ENCODE measurements at regions not wholly inside any gene's neighbourhood (a gene's known extent, or its start where the extent isn't known, plus 50 kb on each side); places are given as distances from the start of the nearest gene placed in this dataset.
"Not testable (repeated sequence)": the region's sequence is repeated elsewhere in the genome, so short reads cannot be mapped to it uniquely, and the experiment has no call there.

DNA sequence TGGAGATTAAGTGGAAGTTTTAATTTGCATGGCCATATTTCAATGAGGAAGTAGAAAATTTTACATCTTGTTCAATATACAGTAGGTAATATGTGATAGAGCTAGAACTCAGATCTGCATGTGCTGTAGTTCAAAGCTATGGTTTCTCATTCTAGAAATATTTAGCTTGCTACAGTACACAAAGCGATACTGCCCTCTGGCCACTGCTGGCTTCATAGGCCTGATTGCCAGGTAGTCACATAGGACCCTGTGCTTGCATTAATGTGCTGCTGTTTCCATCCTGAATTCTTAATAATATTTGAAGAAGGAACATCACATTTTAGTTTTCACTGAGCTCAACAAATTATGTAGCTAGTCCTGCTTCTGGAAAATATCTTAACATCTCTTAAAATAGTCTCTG, 87.0 kb downstream of the PLSCR2 start:
- H3K9me3 ChIP-seq (ENCODE audit: control insufficient read depth in 3 of 3, low read length in 3 of 3) = no peaks in the 10 kb centered on the region
- H3K9ac ChIP-seq (ENCODE audit: low read depth in 1 of 3, low read length in 3 of 3) = no peak overlapping the region
- no peak overlapping the region for H3K4me3 ChIP-seq (ENCODE audit: low read length in 3 of 3)
- H3K4me1 ChIP-seq (ENCODE audit: control insufficient read depth in 3 of 3, insufficient read depth in 3 of 3, low read length in 3 of 3) = no peaks in the 10 kb centered on the region
- H3K36me3 ChIP-seq (ENCODE audit: control insufficient read depth in 3 of 3, insufficient read depth in 3 of 3, low read length in 3 of 3) = no peaks in the 10 kb centered on the region
- H3K27me3 ChIP-seq (ENCODE audit: control insufficient read depth in 3 of 3, insufficient read depth in 3 of 3, low read length in 3 of 3) = no peaks in the 10 kb centered on the region
- H3K27ac ChIP-seq (ENCODE audit: low read depth, low read length) = no peak overlapping the region

DNA sequence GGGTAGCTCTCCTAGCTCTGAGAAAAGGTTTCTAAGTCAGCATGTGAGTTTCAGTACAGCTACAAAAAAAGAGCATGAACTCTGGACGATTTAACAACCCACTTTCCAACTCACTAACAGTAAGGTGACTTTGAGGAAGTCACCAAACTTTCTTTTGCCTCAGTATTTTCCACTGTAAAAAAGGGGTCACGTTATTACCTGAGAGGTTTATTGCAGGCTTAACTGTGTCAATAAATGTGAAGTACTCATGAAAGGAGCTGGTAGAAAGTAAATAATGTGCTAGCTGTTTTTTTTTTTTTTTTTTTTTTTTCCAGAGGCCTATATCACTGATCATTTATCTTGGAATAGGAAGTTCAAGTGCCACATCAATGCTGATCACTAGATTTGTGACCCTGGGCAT, 89.3 kb downstream of the PLSCR2 start:
- Histone ChIP-seq H3K27ac (ENCODE audit: low read depth, low read length) (no peak overlapping the region), H3K9me3 (ENCODE audit: control insufficient read depth in 3 of 3, low read length in 3 of 3) (no peaks in the 10 kb centered on the region), H3K27me3 (ENCODE audit: control insufficient read depth in 3 of 3, insufficient read depth in 3 of 3, low read length in 3 of 3) (no peaks in the 10 kb centered on the region), H3K4me3 (ENCODE audit: low read length in 3 of 3) (no peak overlapping the region), H3K36me3 (ENCODE audit: control insufficient read depth in 3 of 3, insufficient read depth in 3 of 3, low read length in 3 of 3) (no peaks in the 10 kb centered on the region), H3K9ac (ENCODE audit: low read depth in 1 of 3, low read length in 3 of 3) (no peak overlapping the region), H3K4me1 (ENCODE audit: control insufficient read depth in 3 of 3, insufficient read depth in 3 of 3, low read length in 3 of 3) (peaks cover 0 to 1% (median 0%) of the 10 kb centered on the region in 3 donors)

DNA sequence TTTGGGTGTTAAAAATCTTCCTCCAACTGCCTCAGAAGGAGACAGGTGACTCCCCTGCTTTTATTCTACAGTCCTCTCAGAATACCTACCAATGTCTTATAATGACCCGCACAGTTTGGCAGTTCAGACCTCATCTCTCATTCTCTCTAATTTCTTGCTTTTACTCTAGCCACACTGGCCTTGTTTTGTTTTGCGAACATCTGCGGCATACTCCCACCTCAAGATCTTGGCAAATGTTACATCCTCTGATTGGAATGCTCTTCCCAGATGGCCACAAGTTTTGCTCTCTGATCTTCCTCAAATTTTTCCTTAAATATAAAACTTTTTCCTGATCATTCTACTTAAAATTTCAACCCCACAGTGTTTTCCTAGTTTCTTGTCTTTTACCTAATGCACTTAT, 94.1 kb downstream of the PLSCR2 start:
- no peak overlapping the region for H3K27ac ChIP-seq (ENCODE audit: low read depth, low read length)

DNA sequence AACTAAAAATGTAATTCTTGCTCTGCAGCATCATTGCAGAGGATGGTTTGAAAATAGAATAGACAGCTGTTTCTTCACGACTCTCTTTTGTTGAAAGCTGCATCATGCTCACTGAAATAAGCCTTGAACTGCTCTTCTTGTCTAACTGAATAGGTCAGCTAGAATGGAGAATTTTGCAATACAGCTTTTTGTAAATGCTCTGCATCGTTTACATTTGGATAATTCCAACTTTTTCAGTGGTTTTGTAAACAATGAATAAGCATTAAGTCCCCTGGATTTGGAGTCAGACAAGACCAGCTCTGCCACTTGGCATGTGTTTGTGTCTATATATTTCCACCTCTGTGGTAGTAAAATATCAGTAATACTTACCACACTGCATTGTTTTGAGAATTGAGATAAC, 95.2 kb downstream of the PLSCR2 start:
- no peak overlapping the region for H3K4me3 ChIP-seq (ENCODE audit: low read length in 3 of 3)
- H3K9ac ChIP-seq (ENCODE audit: low read depth in 1 of 3, low read length in 3 of 3) = no peak overlapping the region
- H3K9me3 ChIP-seq (ENCODE audit: control insufficient read depth in 3 of 3, low read length in 3 of 3) = peaks cover 0 to 3% (median 0%) of the 10 kb centered on the region in 3 donors
- peaks cover 0 to 3% (median 0%) of the 10 kb centered on the region in 3 donors for H3K4me1 ChIP-seq (ENCODE audit: control insufficient read depth in 3 of 3, insufficient read depth in 3 of 3, low read length in 3 of 3)
- no peaks in the 10 kb centered on the region for H3K36me3 ChIP-seq (ENCODE audit: control insufficient read depth in 3 of 3, insufficient read depth in 3 of 3, low read length in 3 of 3)
- no peak overlapping the region for H3K27ac ChIP-seq (ENCODE audit: low read depth, low read length)
- no peaks in the 10 kb centered on the region for H3K27me3 ChIP-seq (ENCODE audit: control insufficient read depth in 3 of 3, insufficient read depth in 3 of 3, low read length in 3 of 3)

More for the DNA sequence above, 94.1 kb downstream of the PLSCR2 start:
- H3K9ac ChIP-seq (ENCODE audit: low read depth in 1 of 3, low read length in 3 of 3) = no peak overlapping the region
- H3K4me3 ChIP-seq (ENCODE audit: low read length in 3 of 3) = no peak overlapping the region
- no peaks in the 10 kb centered on the region for H3K27me3 ChIP-seq (ENCODE audit: control insufficient read depth in 3 of 3, insufficient read depth in 3 of 3, low read length in 3 of 3)
- no peaks in the 10 kb centered on the region for H3K36me3 ChIP-seq (ENCODE audit: control insufficient read depth in 3 of 3, insufficient read depth in 3 of 3, low read length in 3 of 3)
- H3K9me3 ChIP-seq (ENCODE audit: control insufficient read depth in 3 of 3, low read length in 3 of 3) = peaks cover 0 to 3% (median 0%) of the 10 kb centered on the region in 3 donors
- H3K4me1 ChIP-seq (ENCODE audit: control insufficient read depth in 3 of 3, insufficient read depth in 3 of 3, low read length in 3 of 3) = peaks cover 0 to 3% (median 0%) of the 10 kb centered on the region in 3 donors

DNA sequence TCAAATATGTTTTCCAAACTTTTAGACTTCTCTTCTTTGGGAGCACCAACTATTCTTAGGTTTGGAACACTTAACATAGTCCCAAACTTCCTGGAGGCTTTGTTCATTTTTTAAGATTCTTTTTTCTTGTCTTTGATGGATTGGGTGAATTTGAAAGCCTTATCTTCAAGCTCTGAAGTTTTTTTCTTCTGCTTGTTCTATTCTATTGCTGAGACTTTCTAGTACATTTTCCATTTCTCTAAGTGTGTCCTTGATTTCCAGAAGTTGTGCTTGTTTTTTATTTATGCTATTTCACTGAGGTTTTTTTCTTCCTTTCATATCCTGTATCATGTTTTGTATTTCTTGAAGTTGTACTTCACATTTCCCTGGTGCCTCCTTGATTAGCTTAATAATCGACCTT, 97.5 kb downstream of the PLSCR2 start:
- Histone ChIP-seq H3K27me3 (ENCODE audit: control insufficient read depth in 3 of 3, insufficient read depth in 3 of 3, low read length in 3 of 3) (no peaks in the 10 kb centered on the region), H3K9me3 (ENCODE audit: control insufficient read depth in 3 of 3, low read length in 3 of 3) (peaks cover 0 to 3% (median 0%) of the 10 kb centered on the region in 3 donors), H3K4me3 (ENCODE audit: low read length in 3 of 3) (no peak overlapping the region), H3K9ac (ENCODE audit: low read depth in 1 of 3, low read length in 3 of 3) (no peak overlapping the region), H3K36me3 (ENCODE audit: control insufficient read depth in 3 of 3, insufficient read depth in 3 of 3, low read length in 3 of 3) (no peaks in the 10 kb centered on the region), H3K27ac (ENCODE audit: low read depth, low read length) (no peak overlapping the region), H3K4me1 (ENCODE audit: control insufficient read depth in 3 of 3, insufficient read depth in 3 of 3, low read length in 3 of 3) (peaks cover 0 to 3% (median 0%) of the 10 kb centered on the region in 3 donors)

DNA sequence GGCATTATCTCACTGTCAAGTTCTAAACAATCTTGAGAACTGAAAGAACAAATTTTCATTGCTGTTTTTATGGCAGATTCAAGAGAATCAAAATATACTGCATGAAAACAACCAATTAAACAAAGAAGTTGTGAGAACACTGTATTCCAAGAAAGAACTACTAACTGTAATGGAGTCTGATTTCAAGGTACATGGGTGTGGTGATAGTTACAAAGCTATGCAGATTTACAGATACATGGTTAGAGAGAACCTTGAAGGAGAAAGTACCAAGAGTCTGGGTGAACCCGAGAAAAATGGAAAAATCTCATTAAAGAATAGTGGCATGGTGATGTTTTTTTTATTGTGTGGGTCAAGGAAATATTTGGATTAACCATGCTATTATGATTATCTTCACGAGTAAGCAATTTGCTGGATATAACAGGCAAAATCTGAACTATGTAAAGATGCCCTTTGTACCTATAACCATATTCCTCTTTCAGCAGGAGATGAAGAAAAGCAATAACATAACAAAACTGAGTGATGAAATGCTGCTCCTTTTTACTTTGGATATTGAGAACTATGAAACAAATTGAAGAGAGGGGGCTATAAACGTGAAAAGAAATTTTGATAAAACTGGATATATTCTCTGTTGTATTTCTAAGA, 100.4 kb downstream of the PLSCR2 start:
- no peak overlapping the region for H3K9ac ChIP-seq (ENCODE audit: low read depth in 1 of 3, low read length in 3 of 3)

DNA sequence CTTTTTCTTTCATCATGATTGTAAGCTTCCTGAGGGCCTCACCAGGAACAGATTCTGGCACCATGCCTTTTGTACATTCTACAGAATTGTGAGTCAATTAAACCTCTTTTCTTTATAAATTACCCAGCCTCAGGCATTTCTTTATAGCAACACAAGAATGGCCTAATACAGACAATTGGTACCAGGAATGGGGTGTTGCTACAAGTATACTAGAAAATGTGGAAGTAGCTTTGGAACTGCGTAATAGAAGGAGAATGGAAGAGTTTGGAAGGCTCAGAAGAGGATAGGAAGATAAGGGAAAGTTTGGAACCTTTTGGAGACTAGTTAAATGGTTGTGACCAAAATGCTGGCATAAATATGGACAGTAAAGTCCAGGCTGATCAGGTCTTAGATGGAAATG, 108.9 kb upstream of the PLSCR4 start:
- no peak overlapping the region for H3K9ac ChIP-seq (ENCODE audit: low read depth in 1 of 3, low read length in 3 of 3)
- no peaks in the 10 kb centered on the region for H3K27me3 ChIP-seq (ENCODE audit: control insufficient read depth in 3 of 3, insufficient read depth in 3 of 3, low read length in 3 of 3)
- no peaks in the 10 kb centered on the region for H3K36me3 ChIP-seq (ENCODE audit: control insufficient read depth in 3 of 3, insufficient read depth in 3 of 3, low read length in 3 of 3)
- no peak overlapping the region for H3K4me3 ChIP-seq (ENCODE audit: low read length in 3 of 3)
- H3K9me3 ChIP-seq (ENCODE audit: control insufficient read depth in 3 of 3, low read length in 3 of 3) = no peaks in the 10 kb centered on the region
- H3K4me1 ChIP-seq (ENCODE audit: control insufficient read depth in 3 of 3, insufficient read depth in 3 of 3, low read length in 3 of 3) = no peaks in the 10 kb centered on the region
- H3K27ac ChIP-seq (ENCODE audit: low read depth, low read length) = no peak overlapping the region

More for the DNA sequence above, 100.4 kb downstream of the PLSCR2 start:
- Histone ChIP-seq H3K4me1 (ENCODE audit: control insufficient read depth in 3 of 3, insufficient read depth in 3 of 3, low read length in 3 of 3) (no peaks in the 10 kb centered on the region), H3K4me3 (ENCODE audit: low read length in 3 of 3) (no peak overlapping the region), H3K36me3 (ENCODE audit: control insufficient read depth in 3 of 3, insufficient read depth in 3 of 3, low read length in 3 of 3) (no peaks in the 10 kb centered on the region), H3K9me3 (ENCODE audit: control insufficient read depth in 3 of 3, low read length in 3 of 3) (peaks cover 0 to 3% (median 0%) of the 10 kb centered on the region in 3 donors), H3K27ac (ENCODE audit: low read depth, low read length) (no peak overlapping the region), H3K27me3 (ENCODE audit: control insufficient read depth in 3 of 3, insufficient read depth in 3 of 3, low read length in 3 of 3) (no peaks in the 10 kb centered on the region)

DNA sequence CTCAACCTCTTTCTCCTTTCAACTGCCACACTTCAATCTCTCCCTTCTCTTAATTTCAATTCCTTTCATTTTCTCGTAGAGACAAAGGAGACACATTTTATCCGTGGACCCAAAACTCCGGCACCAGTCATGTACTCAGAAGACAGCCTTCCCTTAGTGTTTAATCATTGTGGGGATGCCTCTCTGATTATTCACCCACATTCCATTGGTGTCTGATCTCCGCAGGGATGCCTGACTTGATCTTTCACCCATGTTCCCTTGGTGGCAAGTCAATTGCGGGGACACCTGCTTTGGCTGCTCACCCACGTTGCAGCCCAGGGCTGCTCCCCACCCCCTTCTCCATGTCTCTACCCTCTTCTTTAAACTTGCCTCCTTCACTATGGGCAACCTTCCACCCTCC, 103.5 kb upstream of the PLSCR4 start:
- not testable (repeated sequence) for H3K9ac ChIP-seq (ENCODE audit: low read depth in 1 of 3, low read length in 3 of 3); H3K36me3 ChIP-seq (ENCODE audit: control insufficient read depth in 3 of 3, insufficient read depth in 3 of 3, low read length in 3 of 3); H3K4me1 ChIP-seq (ENCODE audit: control insufficient read depth in 3 of 3, insufficient read depth in 3 of 3, low read length in 3 of 3); H3K4me3 ChIP-seq (ENCODE audit: low read length in 3 of 3); H3K9me3 ChIP-seq (ENCODE audit: control insufficient read depth in 3 of 3, low read length in 3 of 3); H3K27ac ChIP-seq (ENCODE audit: low read depth, low read length); H3K27me3 ChIP-seq (ENCODE audit: control insufficient read depth in 3 of 3, insufficient read depth in 3 of 3, low read length in 3 of 3)

DNA sequence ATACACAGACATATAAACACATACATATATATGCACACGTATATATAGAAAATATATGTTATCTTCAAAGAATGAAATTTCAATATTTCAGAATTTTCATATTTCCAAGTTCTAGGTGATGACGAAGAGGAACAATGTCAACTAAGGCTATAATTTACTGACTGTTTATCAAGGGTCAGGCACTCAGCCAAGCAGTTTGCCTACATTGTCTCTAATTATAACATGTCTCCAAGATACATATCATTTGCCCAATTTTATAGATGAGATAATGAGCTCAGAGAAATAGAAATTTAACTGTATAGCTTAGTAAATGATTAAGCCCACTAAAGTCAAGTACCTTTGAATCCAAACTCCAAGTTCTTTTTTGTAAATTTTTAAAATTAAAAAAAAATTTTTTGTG, 99.9 kb upstream of the PLSCR4 start:
- Histone ChIP-seq H3K27ac (ENCODE audit: low read depth, low read length) (no peak overlapping the region), H3K36me3 (ENCODE audit: control insufficient read depth in 3 of 3, insufficient read depth in 3 of 3, low read length in 3 of 3) (no peaks in the 10 kb centered on the region), H3K4me1 (ENCODE audit: control insufficient read depth in 3 of 3, insufficient read depth in 3 of 3, low read length in 3 of 3) (no peaks in the 10 kb centered on the region)

DNA sequence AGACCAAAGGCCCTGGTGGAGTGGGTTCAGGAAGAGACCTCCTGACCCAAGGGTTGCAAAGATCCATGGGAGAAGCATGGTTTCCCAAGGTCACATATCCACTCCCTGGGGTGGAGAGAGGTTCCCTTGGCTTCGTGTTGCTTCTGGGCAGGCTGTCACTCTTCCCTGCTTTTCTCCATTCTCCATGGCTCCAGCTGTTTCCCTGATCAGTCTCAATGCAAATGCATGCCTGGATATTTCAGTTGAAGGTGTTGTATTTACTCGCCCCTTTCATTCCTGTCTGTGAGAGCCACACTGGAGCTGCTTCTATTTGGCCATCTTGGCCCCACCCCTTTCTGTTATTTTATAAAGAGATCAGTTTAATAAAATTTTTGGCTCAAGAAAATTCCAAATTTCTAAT, 95.0 kb upstream of the PLSCR4 start:
- no peaks in the 10 kb centered on the region for H3K36me3 ChIP-seq (ENCODE audit: control insufficient read depth in 3 of 3, insufficient read depth in 3 of 3, low read length in 3 of 3)
- no peaks in the 10 kb centered on the region for H3K4me1 ChIP-seq (ENCODE audit: control insufficient read depth in 3 of 3, insufficient read depth in 3 of 3, low read length in 3 of 3)
- no peak overlapping the region for H3K4me3 ChIP-seq (ENCODE audit: low read length in 3 of 3)
- H3K9ac ChIP-seq (ENCODE audit: low read depth in 1 of 3, low read length in 3 of 3) = no peak overlapping the region
- H3K27me3 ChIP-seq (ENCODE audit: control insufficient read depth in 3 of 3, insufficient read depth in 3 of 3, low read length in 3 of 3) = no peaks in the 10 kb centered on the region
- H3K9me3 ChIP-seq (ENCODE audit: control insufficient read depth in 3 of 3, low read length in 3 of 3) = no peaks in the 10 kb centered on the region
- H3K27ac ChIP-seq (ENCODE audit: low read depth, low read length) = no peak overlapping the region

More for the DNA sequence above, 99.9 kb upstream of the PLSCR4 start:
- no peak overlapping the region for H3K4me3 ChIP-seq (ENCODE audit: low read length in 3 of 3)
- no peaks in the 10 kb centered on the region for H3K27me3 ChIP-seq (ENCODE audit: control insufficient read depth in 3 of 3, insufficient read depth in 3 of 3, low read length in 3 of 3)
- H3K9me3 ChIP-seq (ENCODE audit: control insufficient read depth in 3 of 3, low read length in 3 of 3) = no peaks in the 10 kb centered on the region
- H3K9ac ChIP-seq (ENCODE audit: low read depth in 1 of 3, low read length in 3 of 3) = no peak overlapping the region
